Osteoblast (primary cell): ENCODE measurements at regions not wholly inside any gene's neighbourhood (a gene's known extent, or its start where the extent isn't known, plus 50 kb on each side); places are given as distances from the start of the nearest gene placed in this dataset.

Experiments used
- DNase-seq: peaks from one replicate; pipeline ENCODE4 v3.0.0; 2011; ENCODE audit warnings: low spot score, mixed read lengths; ENCODE audit not compliant: insufficient read length; ENCODE audit errors: missing footprints
- H2AFZ ChIP-seq: 2 replicates; pipeline ENCODE4 v1.6.0; 2011; ENCODE audit warnings: mild to moderate bottlenecking, low read length
- H3K27ac ChIP-seq: 2 replicates; pipeline ENCODE4 v1.5.1; 2011; ENCODE audit warnings: mild to moderate bottlenecking, low read depth, low read length, moderate library complexity
- H3K27me3 ChIP-seq: 2 replicates; pipeline ENCODE4 v1.6.0; 2012; ENCODE audit warnings: mild to moderate bottlenecking, control low read depth, inconsistent platforms, low read length, moderate library complexity; ENCODE audit not compliant: insufficient read depth
- H3K36me3 ChIP-seq: 2 replicates; pipeline ENCODE4 v1.5.1; 2011; ENCODE audit warnings: mild to moderate bottlenecking, low read length, control low read depth, moderate library complexity; ENCODE audit not compliant: insufficient read depth
- H3K4me1 ChIP-seq: 2 replicates; pipeline ENCODE4 v1.5.1; 2011; ENCODE audit warnings: mild to moderate bottlenecking, low read length, control low read depth, moderate library complexity; ENCODE audit not compliant: insufficient read depth
- H3K4me2 ChIP-seq: 2 replicates; pipeline ENCODE4 v1.6.0; 2011; ENCODE audit warnings: mild to moderate bottlenecking, low read length; ENCODE audit not compliant: insufficient read depth
- H3K4me3 ChIP-seq: fragments of 200-600 bp; sonication (generic); 3 replicates; pipeline ENCODE4 v1.5.1; 2012; ENCODE audit warnings: mild to moderate bottlenecking, low read length, inconsistent platforms; ENCODE audit not compliant: insufficient read depth
- H3K79me2 ChIP-seq: 2 replicates; pipeline ENCODE4 v1.6.0; 2012; ENCODE audit warnings: mild to moderate bottlenecking, low read length, control low read depth, inconsistent platforms; ENCODE audit not compliant: insufficient read depth
- H3K9me3 ChIP-seq: 2 replicates; pipeline ENCODE4 v1.5.1; 2011; ENCODE audit warnings: low read depth, low read length, control low read depth
- H4K20me1 ChIP-seq: 2 replicates; pipeline ENCODE4 v1.6.0; 2012; ENCODE audit warnings: mild to moderate bottlenecking, low read length, control low read depth; ENCODE audit not compliant: insufficient read depth
- TF ChIP-seq, protein P1 (sequence below): IDR thresholded peaks from 2 replicates; pipeline ENCODE4 v1.5.1; 2011; ENCODE audit warnings: mild to moderate bottlenecking, low read depth, low read length, moderate library complexity; ENCODE audit errors: extremely low read depth

GRCh38 chr14:95466506-95466905 is 49.9 kb downstream of the SYNE3 start:
- no peaks in the 10 kb centered on the region for H3K27me3 ChIP-seq
- H3K4me1 ChIP-seq: peaks cover under 1% of the 10 kb centered on the region

DNA sequence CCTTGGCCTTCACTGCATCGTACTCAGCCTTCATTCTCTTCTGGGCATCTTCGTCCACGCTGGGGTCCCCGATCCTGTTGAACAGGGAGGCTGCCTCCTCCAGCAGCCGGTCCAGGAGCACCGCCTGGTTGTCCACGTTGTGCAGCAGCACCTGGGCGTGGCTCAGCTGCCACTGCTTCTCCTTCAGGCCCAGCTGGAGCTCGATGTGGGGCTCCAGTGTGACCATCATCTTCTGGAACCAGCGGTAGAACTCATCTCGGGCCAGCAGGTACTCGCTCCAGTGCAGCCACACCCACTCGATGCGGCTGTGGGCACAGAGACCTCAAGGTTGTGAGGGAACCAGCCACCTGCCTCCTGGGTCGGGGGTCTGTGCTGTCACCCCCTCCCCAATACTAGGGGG is 50.5 kb downstream of the SYNE3 start:
- Histone ChIP-seq H3K27ac (no peak overlapping the region), H3K27me3 (no peaks in the 10 kb centered on the region), H3K4me1 (peaks cover 6% of the 10 kb centered on the region), H2AFZ (no peak overlapping the region), H4K20me1 (no peaks in the 10 kb centered on the region), H3K36me3 (no peaks in the 10 kb centered on the region), H3K79me2 (no peaks in the 10 kb centered on the region), H3K9me3 (no peaks in the 10 kb centered on the region), H3K4me3 (no peak overlapping the region), H3K4me2 (no peak overlapping the region)
- DNase-seq: no peak
- TF ChIP-seq, protein P1, sequence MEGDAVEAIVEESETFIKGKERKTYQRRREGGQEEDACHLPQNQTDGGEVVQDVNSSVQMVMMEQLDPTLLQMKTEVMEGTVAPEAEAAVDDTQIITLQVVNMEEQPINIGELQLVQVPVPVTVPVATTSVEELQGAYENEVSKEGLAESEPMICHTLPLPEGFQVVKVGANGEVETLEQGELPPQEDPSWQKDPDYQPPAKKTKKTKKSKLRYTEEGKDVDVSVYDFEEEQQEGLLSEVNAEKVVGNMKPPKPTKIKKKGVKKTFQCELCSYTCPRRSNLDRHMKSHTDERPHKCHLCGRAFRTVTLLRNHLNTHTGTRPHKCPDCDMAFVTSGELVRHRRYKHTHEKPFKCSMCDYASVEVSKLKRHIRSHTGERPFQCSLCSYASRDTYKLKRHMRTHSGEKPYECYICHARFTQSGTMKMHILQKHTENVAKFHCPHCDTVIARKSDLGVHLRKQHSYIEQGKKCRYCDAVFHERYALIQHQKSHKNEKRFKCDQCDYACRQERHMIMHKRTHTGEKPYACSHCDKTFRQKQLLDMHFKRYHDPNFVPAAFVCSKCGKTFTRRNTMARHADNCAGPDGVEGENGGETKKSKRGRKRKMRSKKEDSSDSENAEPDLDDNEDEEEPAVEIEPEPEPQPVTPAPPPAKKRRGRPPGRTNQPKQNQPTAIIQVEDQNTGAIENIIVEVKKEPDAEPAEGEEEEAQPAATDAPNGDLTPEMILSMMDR: no peak

More at GRCh38 chr14:95466506-95466905, 49.9 kb downstream of the SYNE3 start:
- Histone ChIP-seq H3K4me2 (no peak overlapping the region), H3K36me3 (no peaks in the 10 kb centered on the region), H2AFZ (no peak overlapping the region), H3K9me3 (no peaks in the 10 kb centered on the region), H3K79me2 (no peaks in the 10 kb centered on the region), H3K4me3 (no peak overlapping the region), H4K20me1 (no peaks in the 10 kb centered on the region), H3K27ac (no peak overlapping the region)
- TF ChIP-seq, protein P1: no peak
- no peak for DNase-seq

- Histone ChIP-seq H3K4me1 (peaks cover 9% of the 10 kb centered on the region), H2AFZ (no peak overlapping the region), H3K79me2 (no peaks in the 10 kb centered on the region), H3K36me3 (no peaks in the 10 kb centered on the region), H4K20me1 (no peaks in the 10 kb centered on the region), H3K27ac (no peak overlapping the region), H3K4me2 (no peak overlapping the region), H3K27me3 (no peaks in the 10 kb centered on the region), H3K9me3 (no peaks in the 10 kb centered on the region), H3K4me3 (no peak overlapping the region)
- DNase-seq: no peak
- TF ChIP-seq, protein P1: no peak
These were observed 51.1 kb downstream of the SYNE3 start for GRCh38 chr14:95465358-95465757.

GRCh38 chr14:95464514-95464913 is 51.9 kb downstream of the SYNE3 start:
- Histone ChIP-seq H3K4me2 (no peak overlapping the region), H3K27ac (no peak overlapping the region), H2AFZ (no peak overlapping the region), H4K20me1 (no peaks in the 10 kb centered on the region), H3K4me1 (peaks cover 9% of the 10 kb centered on the region), H3K79me2 (no peaks in the 10 kb centered on the region), H3K4me3 (no peak overlapping the region), H3K9me3 (no peaks in the 10 kb centered on the region), H3K27me3 (no peaks in the 10 kb centered on the region), H3K36me3 (no peaks in the 10 kb centered on the region)
- DNase-seq: peak; percentile 30
- TF ChIP-seq, protein P1: no peak
